ENCODE measurements at regions not wholly inside any gene's neighbourhood (a gene's known extent, or its start where the extent isn't known, plus 50 kb on each side); places are given as distances from the start of the nearest gene placed in this dataset.
"Not testable (repeated sequence)": the region's sequence is repeated elsewhere in the genome, so short reads cannot be mapped to it uniquely, and the experiment has no call there.

DNA sequence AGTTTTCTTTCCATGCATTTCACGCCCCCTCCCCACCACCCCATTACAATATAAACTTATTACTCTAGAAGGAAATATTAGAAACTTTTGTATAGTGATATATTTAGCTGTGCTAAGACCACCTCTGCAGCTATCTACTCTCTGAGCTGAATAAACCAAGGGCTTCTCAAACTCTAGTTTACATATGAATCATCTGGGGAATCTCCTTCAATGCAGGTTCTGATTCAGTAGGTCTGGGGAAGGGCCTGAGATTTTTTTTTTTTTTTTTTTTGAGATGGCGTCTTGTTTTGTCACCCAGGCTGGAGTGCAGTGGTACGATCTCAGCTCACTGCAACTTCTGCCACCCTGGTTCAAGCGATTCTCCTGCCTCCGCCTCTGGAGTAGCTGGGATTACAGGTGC lies 67.6 kb upstream of the PRKG1 start:
- H3K36me3 Mint-ChIP-seq, result no peaks in the 10 kb centered on the region
- H3K9me3 Mint-ChIP-seq, result peaks cover 1% of the 10 kb centered on the region
- H3K4me1 Mint-ChIP-seq, result no peaks in the 10 kb centered on the region
- no peak overlapping the region for H3K4me3 Mint-ChIP-seq
- DNase-seq (ENCODE audit: low spot score in 2 of 2) (no peak), ATAC-seq (ENCODE audit: low read depth) (no peak)
- no peak overlapping the region for H3K27ac Mint-ChIP-seq
- no peaks in the 10 kb centered on the region for H3K27me3 Mint-ChIP-seq

DNA sequence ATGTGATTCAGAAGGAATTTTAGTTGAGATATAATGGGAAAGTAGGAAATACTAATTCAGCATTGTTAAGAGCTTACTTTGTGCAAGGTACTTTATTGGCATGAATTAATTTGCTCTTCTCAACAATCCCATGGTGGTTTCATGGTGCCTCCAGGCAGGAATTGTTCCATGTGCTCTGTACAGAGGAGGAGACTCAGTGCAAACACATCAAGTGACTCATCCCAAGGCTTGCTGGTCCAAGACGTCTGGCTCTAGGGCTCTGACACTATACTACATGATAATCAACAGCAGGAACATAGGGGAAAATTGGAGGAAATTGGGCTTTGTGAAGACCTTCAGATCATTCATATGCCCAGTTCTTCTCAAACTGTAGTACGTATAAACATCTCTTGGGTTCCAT lies 66.5 kb upstream of the PRKG1 start:
- DNase-seq (ENCODE audit: low spot score in 2 of 2), result no peak
- H3K4me1 Mint-ChIP-seq, result no peaks in the 10 kb centered on the region
- no peaks in the 10 kb centered on the region for H3K27me3 Mint-ChIP-seq

DNA sequence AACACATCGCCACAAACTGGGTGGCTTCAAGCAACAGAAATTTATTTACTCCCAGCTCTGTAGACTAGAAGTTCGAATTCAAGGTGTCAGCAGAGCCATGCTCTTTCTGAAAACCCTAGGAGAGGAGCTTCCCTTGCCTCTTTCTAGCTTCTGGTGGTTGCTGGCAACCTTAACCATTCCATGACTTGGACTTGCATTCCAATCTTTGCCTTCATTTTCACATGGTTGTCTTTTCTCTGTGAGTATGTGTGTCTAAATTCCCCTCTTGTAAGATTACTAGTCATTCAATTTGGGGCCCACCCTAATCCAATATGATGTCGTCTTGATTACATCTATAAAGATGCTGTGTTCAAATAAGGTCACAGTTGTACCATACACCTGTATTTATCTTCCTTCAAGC lies 65.9 kb upstream of the PRKG1 start:
- H3K9me3 Mint-ChIP-seq, result peaks cover 4% of the 10 kb centered on the region
- H3K27me3 Mint-ChIP-seq, result no peaks in the 10 kb centered on the region
- H3K36me3 Mint-ChIP-seq, result no peaks in the 10 kb centered on the region
- H3K4me1 Mint-ChIP-seq, result no peaks in the 10 kb centered on the region
- ATAC-seq (ENCODE audit: low read depth), result no peak
- H3K27ac Mint-ChIP-seq, result no peak overlapping the region
- H3K4me3 Mint-ChIP-seq, result no peak overlapping the region
- no peak for DNase-seq (ENCODE audit: low spot score in 2 of 2)

More for the DNA sequence above, 66.5 kb upstream of the PRKG1 start:
- ATAC-seq (ENCODE audit: low read depth), result no peak
- H3K36me3 Mint-ChIP-seq, result no peaks in the 10 kb centered on the region
- H3K4me3 Mint-ChIP-seq, result no peak overlapping the region
- H3K9me3 Mint-ChIP-seq, result peaks cover 4% of the 10 kb centered on the region
- H3K27ac Mint-ChIP-seq, result no peak overlapping the region

DNA sequence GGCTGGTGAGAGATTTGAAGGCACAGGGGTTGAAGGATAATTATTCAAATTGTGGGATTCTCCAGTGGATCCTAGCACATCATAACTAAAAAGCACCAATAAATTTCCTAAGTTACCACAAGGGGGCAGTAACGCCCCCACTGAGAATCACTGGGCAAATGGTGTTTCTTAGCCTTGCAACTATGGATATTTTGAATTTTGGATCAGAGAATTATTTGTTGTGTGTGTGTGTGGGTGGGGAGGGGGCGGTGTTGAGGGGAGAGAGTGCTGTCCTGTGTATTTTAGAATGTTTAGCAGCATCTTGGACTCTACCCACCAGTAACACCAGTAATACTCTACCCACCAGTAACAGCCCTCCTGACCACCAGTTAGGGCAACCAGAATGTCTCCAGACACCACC lies 63.3 kb upstream of the PRKG1 start:
- H3K9me3 Mint-ChIP-seq, result peaks cover 4% of the 10 kb centered on the region
- no peak overlapping the region for H3K27ac Mint-ChIP-seq
- no peaks in the 10 kb centered on the region for H3K4me1 Mint-ChIP-seq
- H3K36me3 Mint-ChIP-seq, result no peaks in the 10 kb centered on the region
- no peak overlapping the region for H3K4me3 Mint-ChIP-seq
- no peaks in the 10 kb centered on the region for H3K27me3 Mint-ChIP-seq
- ATAC-seq (ENCODE audit: low read depth), result no peak
- peak in 1 of 2 donors; percentile 2 for DNase-seq (ENCODE audit: low spot score in 2 of 2)

DNA sequence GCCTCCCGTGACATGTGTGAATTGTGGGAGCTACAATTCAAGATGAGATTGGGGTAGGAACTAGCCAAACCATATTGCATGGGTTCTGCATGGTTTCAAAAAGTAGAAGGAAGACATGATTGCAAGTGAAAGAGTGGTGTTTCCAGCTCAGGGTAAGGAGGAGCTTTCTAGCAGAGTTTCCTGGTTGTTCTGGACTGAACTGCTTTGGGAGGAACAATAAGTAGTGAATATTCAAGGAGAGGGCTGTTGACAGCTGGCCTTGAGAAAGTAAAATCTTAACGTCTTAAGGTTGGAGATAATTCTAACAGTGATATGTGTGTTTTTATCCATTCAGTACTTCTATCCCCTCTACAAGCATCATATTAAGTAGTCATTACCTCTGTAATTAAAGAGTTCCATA lies 62.2 kb upstream of the PRKG1 start:
- ATAC-seq (ENCODE audit: low read depth) (no peak), DNase-seq (ENCODE audit: low spot score in 2 of 2) (no peak)
- H3K27ac Mint-ChIP-seq, result no peak overlapping the region
- no peaks in the 10 kb centered on the region for H3K27me3 Mint-ChIP-seq
- H3K36me3 Mint-ChIP-seq, result no peaks in the 10 kb centered on the region
- H3K9me3 Mint-ChIP-seq, result peaks cover 4% of the 10 kb centered on the region
- no peaks in the 10 kb centered on the region for H3K4me1 Mint-ChIP-seq
- H3K4me3 Mint-ChIP-seq, result no peak overlapping the region

GRCh38 chr10:51014680-51015389 lies 59.5 kb upstream of the PRKG1 start:
- H3K9me3 Mint-ChIP-seq, result peaks cover 4% of the 10 kb centered on the region
- H3K4me1 Mint-ChIP-seq, result no peaks in the 10 kb centered on the region
- H3K27me3 Mint-ChIP-seq, result no peaks in the 10 kb centered on the region
- H3K36me3 Mint-ChIP-seq, result no peaks in the 10 kb centered on the region
- H3K4me3 Mint-ChIP-seq, result no peak overlapping the region
- DNase-seq (ENCODE audit: low spot score in 2 of 2) (no peak), ATAC-seq (ENCODE audit: low read depth) (no peak)
- no peak overlapping the region for H3K27ac Mint-ChIP-seq

DNA sequence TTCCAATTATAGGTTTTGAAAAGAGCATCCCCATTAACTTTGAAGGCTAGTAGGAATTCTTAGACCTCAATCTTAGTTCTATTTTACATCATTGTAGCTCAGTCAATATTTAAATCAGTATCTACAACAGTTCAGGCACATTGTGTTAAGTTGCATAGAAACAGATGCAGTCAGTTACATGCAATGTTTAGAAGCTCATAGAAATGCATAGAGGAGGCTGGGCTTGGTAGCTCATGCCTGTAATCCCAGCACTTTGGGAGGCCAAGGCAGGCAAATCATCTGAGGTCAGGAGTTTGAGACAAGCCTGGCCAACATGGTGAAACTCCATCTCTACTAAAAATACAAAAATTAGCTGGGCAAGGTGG lies 58.9 kb upstream of the PRKG1 start:
- H3K27me3 Mint-ChIP-seq; H3K27ac Mint-ChIP-seq; H3K9me3 Mint-ChIP-seq; H3K36me3 Mint-ChIP-seq; H3K4me3 Mint-ChIP-seq; DNase-seq (ENCODE audit: low spot score in 2 of 2); H3K4me1 Mint-ChIP-seq; ATAC-seq (ENCODE audit: low read depth): not testable (repeated sequence)

DNA sequence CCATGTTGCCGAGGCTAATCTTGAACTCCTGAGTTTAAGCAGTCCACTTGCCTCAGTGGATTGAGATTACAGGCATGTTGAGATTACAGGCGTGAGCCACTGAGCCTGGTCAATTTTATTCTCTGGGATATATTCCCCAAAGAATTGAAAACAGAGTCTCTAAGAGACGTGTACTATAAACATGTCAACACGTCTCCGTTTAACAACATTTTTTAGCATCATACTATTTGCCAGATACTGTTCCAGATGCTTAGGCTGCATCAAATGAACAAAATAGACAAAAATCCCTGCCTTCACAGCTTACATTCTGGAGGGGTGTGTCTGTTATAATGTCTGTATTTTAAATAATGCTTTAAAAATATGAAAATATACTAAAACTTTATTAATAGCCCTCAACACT lies 54.1 kb upstream of the PRKG1 start:
- no peak overlapping the region for H3K27ac Mint-ChIP-seq
- ATAC-seq (ENCODE audit: low read depth) (no peak), DNase-seq (ENCODE audit: low spot score in 2 of 2) (no peak)
- no peak overlapping the region for H3K4me3 Mint-ChIP-seq
- H3K36me3 Mint-ChIP-seq, result no peaks in the 10 kb centered on the region
- H3K27me3 Mint-ChIP-seq, result no peaks in the 10 kb centered on the region
- no peaks in the 10 kb centered on the region for H3K4me1 Mint-ChIP-seq
- no peaks in the 10 kb centered on the region for H3K9me3 Mint-ChIP-seq

- Mint-ChIP-seq H3K4me3 (no peak overlapping the region), H3K4me1 (no peaks in the 10 kb centered on the region), H3K27me3 (no peaks in the 10 kb centered on the region), H3K27ac (no peak overlapping the region), H3K36me3 (no peaks in the 10 kb centered on the region), H3K9me3 (no peaks in the 10 kb centered on the region)
- DNase-seq (ENCODE audit: low spot score in 2 of 2) (no peak), ATAC-seq (ENCODE audit: low read depth) (no peak)
These were observed 51.2 kb upstream of the PRKG1 start for GRCh38 chr10:51022933-51023585.

GRCh38 chr10:51023636-51024035 lies 50.7 kb upstream of the PRKG1 start:
- Mint-ChIP-seq H3K36me3 (no peaks in the 10 kb centered on the region), H3K4me1 (no peaks in the 10 kb centered on the region), H3K4me3 (no peak overlapping the region), H3K27ac (no peak overlapping the region), H3K27me3 (no peaks in the 10 kb centered on the region), H3K9me3 (no peaks in the 10 kb centered on the region)
- DNase-seq (ENCODE audit: low spot score in 2 of 2) (no peak), ATAC-seq (ENCODE audit: low read depth) (no peak)

All from memory B cell (primary cell).